Skeletal muscle satellite cell (primary cell): ENCODE measurements at regions not wholly inside any gene's neighbourhood (a gene's known extent, or its start where the extent isn't known, plus 50 kb on each side); places are given as distances from the start of the nearest gene placed in this dataset.
"Not testable (repeated sequence)": the region's sequence is repeated elsewhere in the genome, so short reads cannot be mapped to it uniquely, and the experiment has no call there.

Experiments used
- H3K27me3 ChIP-seq: 2 replicates; pipeline ENCODE4 v1.7.0; 2013; ENCODE audit warnings: low read length; ENCODE audit not compliant: control insufficient read depth, insufficient read depth
- H3K36me3 ChIP-seq: 2 replicates; pipeline ENCODE4 v1.7.0; 2013; ENCODE audit warnings: mild to moderate bottlenecking, control low read depth, low read length; ENCODE audit not compliant: insufficient read depth
- H3K4me1 ChIP-seq: 2 replicates; pipeline ENCODE4 v1.7.0; 2013; ENCODE audit warnings: low read length; ENCODE audit not compliant: control insufficient read depth, insufficient read depth
- H3K4me2 ChIP-seq: 2 replicates; pipeline ENCODE4 v1.7.0; 2013; ENCODE audit warnings: mild to moderate bottlenecking, low read length
- H3K4me3 ChIP-seq: 2 replicates; pipeline ENCODE4 v1.7.0; 2013; ENCODE audit warnings: low read length
- H3K9ac ChIP-seq: 2 replicates; pipeline ENCODE4 v1.7.0; 2013; ENCODE audit warnings: mild to moderate bottlenecking, low read depth, low read length, moderate library complexity
- H3K9me3 ChIP-seq: replicated peaks from 2 replicates; pipeline ENCODE4 v1.7.0; 2013; ENCODE audit warnings: mild to moderate bottlenecking, control low read depth, low read length

GRCh38 chr1:30524025-30524555 lies 199.3 kb downstream of the MATN1 start:
- not testable (repeated sequence) for H3K9ac ChIP-seq, H3K27me3 ChIP-seq, H3K4me3 ChIP-seq, H3K36me3 ChIP-seq, H3K4me2 ChIP-seq, H3K9me3 ChIP-seq
- peaks cover 18% of the 10 kb centered on the region for H3K4me1 ChIP-seq

GRCh38 chr1:30523055-30524020 lies 200.0 kb downstream of the MATN1 start:
- Histone ChIP-seq H3K9ac (no peak overlapping the region), H3K27me3 (peaks cover 4% of the 10 kb centered on the region), H3K4me1 (peaks cover 18% of the 10 kb centered on the region), H3K36me3 (no peaks in the 10 kb centered on the region), H3K9me3 (no peaks in the 10 kb centered on the region), H3K4me3 (no peak overlapping the region), H3K4me2 (no peak overlapping the region)

GRCh38 chr1:30522031-30523004 lies 201.1 kb downstream of the MATN1 start:
- H3K27me3 ChIP-seq = peaks cover 4% of the 10 kb centered on the region
- no peak overlapping the region for H3K9ac ChIP-seq
- H3K9me3 ChIP-seq = no peaks in the 10 kb centered on the region
- H3K4me3 ChIP-seq = no peak overlapping the region
- H3K4me1 ChIP-seq = peaks cover 18% of the 10 kb centered on the region
- no peaks in the 10 kb centered on the region for H3K36me3 ChIP-seq
- H3K4me2 ChIP-seq = no peak overlapping the region

- Histone ChIP-seq H3K9me3 (no peaks in the 10 kb centered on the region), H3K36me3 (no peaks in the 10 kb centered on the region), H3K9ac (no peak overlapping the region), H3K4me1 (peaks cover 17% of the 10 kb centered on the region), H3K4me2 (no peak overlapping the region), H3K4me3 (no peak overlapping the region), H3K27me3 (peaks cover 4% of the 10 kb centered on the region)
Measured at GRCh38 chr1:30521261-30521865, 202.0 kb downstream of the MATN1 start.

- Histone ChIP-seq H3K27me3 (peaks cover 4% of the 10 kb centered on the region), H3K36me3 (no peaks in the 10 kb centered on the region), H3K4me2 (no peak overlapping the region), H3K9me3 (no peaks in the 10 kb centered on the region), H3K4me1 (peaks cover 9% of the 10 kb centered on the region), H3K9ac (no peak overlapping the region), H3K4me3 (no peak overlapping the region)
Measured at GRCh38 chr1:30520476-30520875, 202.9 kb downstream of the MATN1 start.

- peaks cover 4% of the 10 kb centered on the region for H3K27me3 ChIP-seq
Measured at GRCh38 chr1:30519201-30519763, 204.1 kb downstream of the MATN1 start.

GRCh38 chr1:30518696-30519095 lies 204.7 kb downstream of the MATN1 start:
- Histone ChIP-seq H3K9me3 (no peaks in the 10 kb centered on the region), H3K4me3 (no peak overlapping the region), H3K4me1 (peaks cover 8% of the 10 kb centered on the region), H3K9ac (no peak overlapping the region), H3K27me3 (peaks cover 4% of the 10 kb centered on the region), H3K4me2 (no peak overlapping the region), H3K36me3 (no peaks in the 10 kb centered on the region)

More at GRCh38 chr1:30519201-30519763, 204.1 kb downstream of the MATN1 start:
- Histone ChIP-seq H3K36me3 (no peaks in the 10 kb centered on the region), H3K9ac (no peak overlapping the region), H3K9me3 (no peaks in the 10 kb centered on the region), H3K4me3 (no peak overlapping the region), H3K4me2 (no peak overlapping the region), H3K4me1 (peaks cover 8% of the 10 kb centered on the region)

- Histone ChIP-seq H3K9ac (no peak overlapping the region), H3K36me3 (no peaks in the 10 kb centered on the region), H3K4me3 (no peak overlapping the region), H3K9me3 (no peaks in the 10 kb centered on the region), H3K4me1 (peaks cover 8% of the 10 kb centered on the region), H3K4me2 (no peak overlapping the region), H3K27me3 (peaks cover 4% of the 10 kb centered on the region)
Measured at GRCh38 chr1:30518186-30518585, 205.2 kb downstream of the MATN1 start.

- H3K9ac ChIP-seq, H3K4me3 ChIP-seq, H3K27me3 ChIP-seq, H3K36me3 ChIP-seq, H3K4me1 ChIP-seq, H3K4me2 ChIP-seq, H3K9me3 ChIP-seq: not testable (repeated sequence)
Measured at GRCh38 chr1:30517666-30518065, 205.7 kb downstream of the MATN1 start.

- not testable (repeated sequence) for H3K27me3 ChIP-seq, H3K9ac ChIP-seq, H3K4me2 ChIP-seq, H3K36me3 ChIP-seq, H3K9me3 ChIP-seq, H3K4me1 ChIP-seq, H3K4me3 ChIP-seq
Measured at GRCh38 chr1:30517241-30517640, 206.1 kb downstream of the MATN1 start.

- Histone ChIP-seq H3K9me3 (no peaks in the 10 kb centered on the region), H3K27me3 (no peaks in the 10 kb centered on the region), H3K4me3 (no peak overlapping the region), H3K36me3 (no peaks in the 10 kb centered on the region), H3K4me2 (no peak overlapping the region), H3K9ac (no peak overlapping the region), H3K4me1 (peaks cover 10% of the 10 kb centered on the region)
Measured at GRCh38 chr1:30516485-30516858, 206.9 kb downstream of the MATN1 start.
